Thyroid gland (tissue), 4 donors: ENCODE measurements at regions not wholly inside any gene's neighbourhood (a gene's known extent, or its start where the extent isn't known, plus 50 kb on each side); places are given as distances from the start of the nearest gene placed in this dataset.

ENCODE experiments used
- DNase-seq, 2 donors: peaks; one replicate each; pipeline ENCODE4 v3.0.0-alpha.2; 2019
- H3K27ac ChIP-seq, 3 donors: fragments of 200-600 bp; sonication (generic); 1 replicate in 2 of 3; 2 replicates in 1 of 3; pipeline ENCODE4 v1.5.1; 2016 to 2019; ENCODE audit warnings: mild to moderate bottlenecking in 1 of 3, moderate library complexity in 1 of 3
- H3K27me3 ChIP-seq: fragments of 200-600 bp; sonication (generic); one replicate; pipeline ENCODE4 v1.5.1; 2019
- H3K36me3 ChIP-seq, 2 donors: fragments of 200-600 bp; sonication (generic); one replicate each; pipeline ENCODE4 v1.5.1; 2016 to 2019
- H3K4me1 ChIP-seq, 2 donors: fragments of 200-600 bp; sonication (generic); one replicate each; pipeline ENCODE4 v1.5.1; 2017 to 2019
- H3K4me3 ChIP-seq, 3 donors: fragments of 200-600 bp; sonication (generic); replicated peaks in 1 of 3; 1 replicate in 2 of 3; 2 replicates in 1 of 3; pipeline ENCODE4 v1.5.1; 2016; ENCODE audit warnings: mild to moderate bottlenecking in 1 of 3
- H3K9me3 ChIP-seq: fragments of 200-600 bp; sonication (generic); one replicate; pipeline ENCODE4 v1.5.1; 2017
- CTCF ChIP-seq, 6 experiments: fragments of 200-600 bp in 3 of 6; fragments of 450-650 bp in 3 of 6; sonication (generic) in 3 of 6; IDR thresholded peaks; one replicate each; pipeline ENCODE4 v1.5.1; 2016 to 2019; ENCODE audit warnings: antibody characterized with exemption in 6 of 6, mild to moderate bottlenecking in 2 of 6, inconsistent platforms in 1 of 6, moderate library complexity in 1 of 6
- POLR2A ChIP-seq, 2 donors: fragments of 450-650 bp; IDR thresholded peaks; one replicate each; pipeline ENCODE4 v1.6.1; 2017; ENCODE audit warnings: antibody characterized with exemption in 2 of 2, mild to moderate bottlenecking in 2 of 2, moderate library complexity in 1 of 2
- WGBS, 2 donors: methylation state at CpG; one replicate each; pipeline ENCODE4 v1.1.5; 2017; 5-methylcytosine and 5-hydroxymethylcytosine counted together
- intact Hi-C: fragments of 100-400 bp; cut with DNase I; formaldehyde crosslinking; loops from one replicate; pipeline ENCODE4 v1.15.1; 2023

DNA sequence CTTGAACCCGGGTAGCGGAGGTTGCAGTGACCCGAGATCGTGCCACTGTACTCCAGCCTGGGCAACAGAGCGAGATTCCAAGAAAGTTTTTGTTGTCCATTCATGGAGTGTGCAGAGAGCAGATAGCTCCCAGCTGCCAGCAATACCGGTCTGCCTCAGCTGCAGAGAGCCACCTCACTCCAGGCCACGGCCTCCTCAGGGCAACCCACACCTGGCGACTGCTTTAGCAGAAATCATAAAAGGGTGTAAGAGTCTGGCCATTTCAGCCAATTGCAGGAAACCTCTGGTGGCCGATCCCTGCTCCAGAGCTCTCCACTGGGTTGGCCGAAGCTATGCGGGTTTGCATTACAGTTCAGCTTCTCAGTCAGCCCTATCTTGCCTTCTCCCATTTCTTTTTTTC, 227.4 kb upstream of the BCOR start:
- H3K36me3 ChIP-seq: no peaks in the 10 kb centered on the region
- H3K4me3 ChIP-seq: no peak overlapping the region
- TF ChIP-seq CTCF (IDR thresholded peaks at IDR 0.05) (no peak), POLR2A (IDR thresholded peaks at IDR 0.05) (no peak)
- no peaks in the 10 kb centered on the region for H3K27me3 ChIP-seq
- WGBS, 2 donors: 98% methylated on average over 9 to 11 of the region's 11 CpGs
- no peaks in the 10 kb centered on the region for H3K9me3 ChIP-seq
- intact Hi-C loops: no loop called here
- no peak for DNase-seq
- no peak overlapping the region for H3K27ac ChIP-seq
- H3K4me1 ChIP-seq: no peaks in the 10 kb centered on the region

GRCh38 chrX:40323977-40324376, 226.2 kb upstream of the BCOR start:
- no peaks in the 10 kb centered on the region for H3K36me3 ChIP-seq
- 87 to 88% methylated on average over 4 to 5 of the region's 5 CpGs for whole genome bisulfite sequencing, 2 donors

GRCh38 chrX:40320819-40321218, 223.1 kb upstream of the BCOR start:
- Histone ChIP-seq H3K27me3 (no peaks in the 10 kb centered on the region), H3K4me1 (no peaks in the 10 kb centered on the region), H3K27ac (no peak overlapping the region), H3K4me3 (no peak overlapping the region), H3K9me3 (no peaks in the 10 kb centered on the region), H3K36me3 (no peaks in the 10 kb centered on the region)
- no peak for DNase-seq
- TF ChIP-seq POLR2A (IDR thresholded peaks at IDR 0.05): no peak
- intact Hi-C loops: no loop called here

More at GRCh38 chrX:40323977-40324376, 226.2 kb upstream of the BCOR start:
- Histone ChIP-seq H3K9me3 (no peaks in the 10 kb centered on the region), H3K4me1 (no peaks in the 10 kb centered on the region), H3K27ac (no peak overlapping the region), H3K4me3 (no peak overlapping the region), H3K27me3 (no peaks in the 10 kb centered on the region)
- intact Hi-C loops: no loop called here
- no peak for DNase-seq
- TF ChIP-seq POLR2A (IDR thresholded peaks at IDR 0.05): no peak
- TF ChIP-seq CTCF (IDR thresholded peaks at IDR 0.05): no peak

- Histone ChIP-seq H3K4me1 (no peaks in the 10 kb centered on the region), H3K4me3 (no peak overlapping the region), H3K27me3 (no peaks in the 10 kb centered on the region), H3K9me3 (no peaks in the 10 kb centered on the region), H3K27ac (no peak overlapping the region), H3K36me3 (no peaks in the 10 kb centered on the region)
- 57 to 77% methylated on average over 3 of the region's 4 CpGs for WGBS, 2 donors
- intact Hi-C loops: no loop called here
- DNase-seq: no peak
- no peak for TF ChIP-seq CTCF (IDR thresholded peaks at IDR 0.05)
- TF ChIP-seq POLR2A (IDR thresholded peaks at IDR 0.05): no peak
Observed at GRCh38 chrX:40318801-40319200, 221.0 kb upstream of the BCOR start.

DNA sequence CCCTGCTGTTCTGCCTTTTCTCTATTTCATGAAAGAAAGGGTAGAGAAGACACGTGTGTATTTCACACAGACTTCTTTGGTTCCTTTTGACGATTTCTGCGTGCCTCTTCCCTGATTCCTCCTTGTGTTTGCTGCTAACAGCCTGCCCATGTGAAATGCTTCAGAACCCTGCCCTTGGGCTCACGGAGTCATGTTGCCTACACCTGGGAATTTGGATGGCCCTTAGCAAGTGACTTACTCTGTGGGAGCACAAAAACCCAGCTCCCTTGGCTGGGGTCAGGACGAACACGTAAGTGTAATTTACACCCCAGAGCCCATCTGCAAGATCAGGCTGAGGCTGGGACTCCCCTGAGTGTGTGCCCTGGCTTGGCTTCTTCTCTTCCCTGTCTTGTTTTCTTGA, 220.3 kb upstream of the BCOR start:
- Histone ChIP-seq H3K36me3 (no peaks in the 10 kb centered on the region), H3K4me1 (no peaks in the 10 kb centered on the region), H3K9me3 (no peaks in the 10 kb centered on the region), H3K27ac (no peak overlapping the region), H3K27me3 (no peaks in the 10 kb centered on the region), H3K4me3 (no peak overlapping the region)
- DNase-seq: no peak
- no peak for TF ChIP-seq CTCF (IDR thresholded peaks at IDR 0.05)
- TF ChIP-seq POLR2A (IDR thresholded peaks at IDR 0.05): no peak
- intact Hi-C loops: no loop called here
- 82 to 89% methylated on average over 4 of the region's 6 CpGs for WGBS, 2 donors

- no peak overlapping the region for H3K4me3 ChIP-seq
- no peak for DNase-seq
- intact Hi-C loops: no loop called here
Observed at GRCh38 chrX:40316502-40316901, 218.7 kb upstream of the BCOR start.

More at GRCh38 chrX:40316502-40316901, 218.7 kb upstream of the BCOR start:
- no peaks in the 10 kb centered on the region for H3K4me1 ChIP-seq
- H3K27ac ChIP-seq: no peak overlapping the region
- no peaks in the 10 kb centered on the region for H3K9me3 ChIP-seq
- WGBS, 2 donors: 92 to 96% methylated on average over 5 of the region's 5 CpGs
- TF ChIP-seq POLR2A (IDR thresholded peaks at IDR 0.05) (no peak), CTCF (IDR thresholded peaks at IDR 0.05) (no peak)
- no peaks in the 10 kb centered on the region for H3K36me3 ChIP-seq
- H3K27me3 ChIP-seq: no peaks in the 10 kb centered on the region
